Endothelial cell of umbilical vein (primary cell): ENCODE measurements at regions not wholly inside any gene's neighbourhood (a gene's known extent, or its start where the extent isn't known, plus 50 kb on each side); places are given as distances from the start of the nearest gene placed in this dataset.
"Not testable (repeated sequence)": the region's sequence is repeated elsewhere in the genome, so short reads cannot be mapped to it uniquely, and the experiment has no call there.

Source experiments
- MAX ChIP-seq: IDR thresholded peaks from 2 replicates; pipeline ENCODE4 v1.6.1; 2011; ENCODE audit not compliant: insufficient read depth, insufficient read length
- MYC ChIP-seq: IDR thresholded peaks from one replicate; pipeline ENCODE4 v1.6.1; 2011; ENCODE audit warnings: mild to moderate bottlenecking, low read depth, low read length
- POLR2A ChIP-seq: IDR thresholded peaks from 2 replicates; pipeline ENCODE4 v1.6.1; 2012; ENCODE audit warnings: low read depth, mild to moderate bottlenecking, control low read depth, low read length
- POLR2AphosphoS5 ChIP-seq: IDR thresholded peaks from 2 replicates; pipeline ENCODE4 v1.6.1; 2012; ENCODE audit warnings: low read depth, mild to moderate bottlenecking, control low read depth, low read length, moderate library complexity; ENCODE audit not compliant: insufficient read depth

DNA sequence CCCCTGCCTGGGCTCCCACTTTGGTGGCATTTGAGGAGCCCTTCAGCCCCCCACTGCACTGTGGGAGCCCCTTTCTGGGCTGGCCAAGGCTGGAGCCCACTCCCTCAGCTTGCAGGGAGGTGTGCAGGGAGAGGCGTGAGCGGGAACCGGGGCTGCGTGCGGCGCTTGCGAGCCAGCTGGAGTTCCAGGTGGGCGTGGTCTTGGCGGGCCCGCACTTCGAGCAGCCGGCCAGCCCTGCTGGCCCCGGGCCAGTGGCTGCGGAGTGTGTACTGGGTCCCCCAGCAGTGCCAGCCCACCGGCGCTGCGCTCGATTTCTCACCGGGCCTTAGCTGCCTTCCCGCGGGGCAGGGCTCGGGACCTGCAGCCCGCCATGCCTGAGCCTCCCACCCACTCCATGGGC lies 94.5 kb upstream of the METAP2 start:
- not testable (repeated sequence) for TF ChIP-seq MAX, POLR2A, POLR2AphosphoS5, MYC
